ENCODE measurements at regions not wholly inside any gene's neighbourhood (a gene's known extent, or its start where the extent isn't known, plus 50 kb on each side); places are given as distances from the start of the nearest gene placed in this dataset.

- no peaks in the 10 kb centered on the region for H3K79me2 ChIP-seq (ENCODE audit: insufficient read depth, low read length)
- TF ChIP-seq EZH2phosphoT487 (IDR thresholded peaks at IDR 0.05; ENCODE audit: borderline replicate concordance) (no peak), CTCF (conservative IDR thresholded peaks at IDR 0.05; ENCODE audit: low read length) (no peak)
- no peaks in the 10 kb centered on the region for H4K20me1 ChIP-seq (ENCODE audit: insufficient read depth, low read length, poor library complexity, severe bottlenecking)
- no peaks in the 10 kb centered on the region for H3K36me3 ChIP-seq (ENCODE audit: insufficient read depth, low read length)
- no peak overlapping the region for H3K4me3 ChIP-seq (ENCODE audit: low read length, poor library complexity, severe bottlenecking)
- H3K27me3 ChIP-seq (ENCODE audit: insufficient read depth, low read length, poor library complexity, severe bottlenecking) = no peaks in the 10 kb centered on the region
- no peak overlapping the region for H3K9ac ChIP-seq (ENCODE audit: low read depth, low read length, poor library complexity, severe bottlenecking)
- H3K9me2 ChIP-seq (replicated peaks; ENCODE audit: low read depth, low read length) = no peaks in the 10 kb centered on the region
- H3F3A ChIP-seq (ENCODE audit: low read depth) = no peaks in the 10 kb centered on the region
- no peak overlapping the region for H2AFZ ChIP-seq (ENCODE audit: low read length)
- no peaks in the 10 kb centered on the region for H3K9me3 ChIP-seq (ENCODE audit: insufficient read depth, low read depth, low read length)
- H3K4me2 ChIP-seq (ENCODE audit: low read depth, low read length, poor library complexity, severe bottlenecking) = no peak overlapping the region
- H3K4me1 ChIP-seq (ENCODE audit: insufficient read depth, low read length, poor library complexity, severe bottlenecking) = no peaks in the 10 kb centered on the region
Observed at GRCh38 chr4:35459045-35459444, 785.3 kb downstream of the ARAP2 start.

- Histone ChIP-seq H2AFZ (ENCODE audit: low read length) (no peak overlapping the region), H3K9me3 (ENCODE audit: insufficient read depth, low read depth, low read length) (no peaks in the 10 kb centered on the region), H3K9me2 (replicated peaks; ENCODE audit: low read depth, low read length) (no peaks in the 10 kb centered on the region), H3K4me3 (ENCODE audit: low read length, poor library complexity, severe bottlenecking) (no peak overlapping the region), H3K4me2 (ENCODE audit: low read depth, low read length, poor library complexity, severe bottlenecking) (no peak overlapping the region), H3F3A (ENCODE audit: low read depth) (no peaks in the 10 kb centered on the region), H3K9ac (ENCODE audit: low read depth, low read length, poor library complexity, severe bottlenecking) (no peak overlapping the region), H3K36me3 (ENCODE audit: insufficient read depth, low read length) (no peaks in the 10 kb centered on the region), H3K79me2 (ENCODE audit: insufficient read depth, low read length) (no peaks in the 10 kb centered on the region), H4K20me1 (ENCODE audit: insufficient read depth, low read length, poor library complexity, severe bottlenecking) (no peaks in the 10 kb centered on the region), H3K27me3 (ENCODE audit: insufficient read depth, low read length, poor library complexity, severe bottlenecking) (no peaks in the 10 kb centered on the region), H3K4me1 (ENCODE audit: insufficient read depth, low read length, poor library complexity, severe bottlenecking) (no peaks in the 10 kb centered on the region)
- TF ChIP-seq CTCF (conservative IDR thresholded peaks at IDR 0.05; ENCODE audit: low read length) (0 out of 2 replicates have a peak, but pooled peaks have one; percentile 21), EZH2phosphoT487 (IDR thresholded peaks at IDR 0.05; ENCODE audit: borderline replicate concordance) (no peak)
Observed at GRCh38 chr4:35461931-35462659, 782.2 kb downstream of the ARAP2 start.

GRCh38 chr4:35463251-35463952 is 780.9 kb downstream of the ARAP2 start:
- no peak overlapping the region for H3K4me3 ChIP-seq (ENCODE audit: low read length, poor library complexity, severe bottlenecking)
- no peak overlapping the region for H3K9ac ChIP-seq (ENCODE audit: low read depth, low read length, poor library complexity, severe bottlenecking)
- TF ChIP-seq EZH2phosphoT487 (IDR thresholded peaks at IDR 0.05; ENCODE audit: borderline replicate concordance) = no peak
- TF ChIP-seq CTCF (conservative IDR thresholded peaks at IDR 0.05; ENCODE audit: low read length) = no peak
- no peaks in the 10 kb centered on the region for H3K9me2 ChIP-seq (replicated peaks; ENCODE audit: low read depth, low read length)
- no peaks in the 10 kb centered on the region for H3K36me3 ChIP-seq (ENCODE audit: insufficient read depth, low read length)
- H4K20me1 ChIP-seq (ENCODE audit: insufficient read depth, low read length, poor library complexity, severe bottlenecking) = no peaks in the 10 kb centered on the region
- no peak overlapping the region for H2AFZ ChIP-seq (ENCODE audit: low read length)
- no peaks in the 10 kb centered on the region for H3K27me3 ChIP-seq (ENCODE audit: insufficient read depth, low read length, poor library complexity, severe bottlenecking)
- no peaks in the 10 kb centered on the region for H3F3A ChIP-seq (ENCODE audit: low read depth)
- no peaks in the 10 kb centered on the region for H3K79me2 ChIP-seq (ENCODE audit: insufficient read depth, low read length)
- H3K9me3 ChIP-seq (ENCODE audit: insufficient read depth, low read depth, low read length) = no peaks in the 10 kb centered on the region
- no peak overlapping the region for H3K4me2 ChIP-seq (ENCODE audit: low read depth, low read length, poor library complexity, severe bottlenecking)
- no peaks in the 10 kb centered on the region for H3K4me1 ChIP-seq (ENCODE audit: insufficient read depth, low read length, poor library complexity, severe bottlenecking)

Measured in Loucy (cell line).